NCI-H146 (cell line): ENCODE measurements at regions not wholly inside any gene's neighbourhood (a gene's known extent, or its start where the extent isn't known, plus 50 kb on each side); places are given as distances from the start of the nearest gene placed in this dataset.
A peak's percentile ranks its signal among the peaks of the same experiment; 100 is the strongest.

Experiments
- DNase-seq: peaks from one replicate; lab custom pipeline; 2025; lab: John Stamatoyannopoulos, UW

GRCh38 chr2:22734373-22735045 is 650.5 kb upstream of the KLHL29 start:
- DNase-seq, result no peak

GRCh38 chr2:22737144-22737543 is 647.8 kb upstream of the KLHL29 start:
- DNase-seq, result no peak

GRCh38 chr2:22741216-22741615 is 643.8 kb upstream of the KLHL29 start:
- no peak for DNase-seq

- DNase-seq, result no peak
These were observed 636.1 kb upstream of the KLHL29 start for GRCh38 chr2:22748909-22749308.

- no peak for DNase-seq
These were observed 631.5 kb upstream of the KLHL29 start for GRCh38 chr2:22753476-22753875.

- DNase-seq, result no peak
These were observed 628.5 kb upstream of the KLHL29 start for GRCh38 chr2:22756276-22757043.

GRCh38 chr2:22769497-22769896 is 615.5 kb upstream of the KLHL29 start:
- DNase-seq, result no peak

GRCh38 chr2:22784566-22784965 is 600.4 kb upstream of the KLHL29 start:
- DNase-seq, result no peak

- no peak for DNase-seq
These were observed 598.2 kb upstream of the KLHL29 start for GRCh38 chr2:22786817-22787216.

- no peak for DNase-seq
These were observed 597.2 kb upstream of the KLHL29 start for GRCh38 chr2:22787745-22788144.

- no peak for DNase-seq
These were observed 596.1 kb upstream of the KLHL29 start for GRCh38 chr2:22788749-22789327.

GRCh38 chr2:22795287-22795866 is 589.6 kb upstream of the KLHL29 start:
- peak; percentile 6 for DNase-seq

- DNase-seq, result no peak
These were observed 586.6 kb upstream of the KLHL29 start for GRCh38 chr2:22798386-22798785.

GRCh38 chr2:22800412-22800811 is 584.6 kb upstream of the KLHL29 start:
- no peak for DNase-seq

GRCh38 chr2:22801071-22801470 is 583.9 kb upstream of the KLHL29 start:
- DNase-seq, result no peak

GRCh38 chr2:22801970-22802369 is 583.0 kb upstream of the KLHL29 start:
- no peak for DNase-seq

GRCh38 chr2:22807872-22808271 is 577.1 kb upstream of the KLHL29 start:
- DNase-seq, result no peak

GRCh38 chr2:22810602-22811001 is 574.4 kb upstream of the KLHL29 start:
- no peak for DNase-seq

- no peak for DNase-seq
These were observed 572.8 kb upstream of the KLHL29 start for GRCh38 chr2:22812065-22812680.

GRCh38 chr2:22817197-22817596 is 567.8 kb upstream of the KLHL29 start:
- no peak for DNase-seq

GRCh38 chr2:22821458-22821857 is 563.5 kb upstream of the KLHL29 start:
- no peak for DNase-seq

GRCh38 chr2:22822835-22823234 is 562.1 kb upstream of the KLHL29 start:
- DNase-seq, result no peak
